Lower lobe of right lung (tissue), 2 donors: ENCODE measurements at regions not wholly inside any gene's neighbourhood (a gene's known extent, or its start where the extent isn't known, plus 50 kb on each side); places are given as distances from the start of the nearest gene placed in this dataset.

Experiments used
- ATAC-seq, 2 donors: fragments of 200-7000 bp; cut with Tn5 transposase; one replicate each; pipeline ENCODE4 v1.9.1; 2020 to 2022; ENCODE audit warnings: mild to moderate bottlenecking in 2 of 2, moderate library complexity in 2 of 2
- DNase-seq: peaks from one replicate; pipeline ENCODE4 v3.0.0-alpha.2; 2020
- H3K27ac ChIP-seq: fragments of 200-600 bp; one replicate; pipeline ENCODE4 v1.8.0; 2022
- H3K27me3 ChIP-seq: fragments of 200-600 bp; one replicate; pipeline ENCODE4 v1.8.0; 2022; ENCODE audit warnings: low read depth
- H3K36me3 ChIP-seq: fragments of 200-600 bp; one replicate; pipeline ENCODE4 v1.8.0; 2022; ENCODE audit warnings: mild to moderate bottlenecking
- H3K4me1 ChIP-seq: fragments of 200-600 bp; one replicate; pipeline ENCODE4 v1.8.0; 2022
- H3K4me3 ChIP-seq: fragments of 200-600 bp; one replicate; pipeline ENCODE4 v1.8.0; 2022; ENCODE audit warnings: mild to moderate bottlenecking
- H3K9me3 ChIP-seq: fragments of 200-600 bp; one replicate; pipeline ENCODE4 v1.8.0; 2022
- CTCF ChIP-seq: fragments of 200-600 bp; IDR thresholded peaks from one replicate; pipeline ENCODE4 v1.8.0; 2022; ENCODE audit warnings: antibody characterized with exemption, mild to moderate bottlenecking
- intact Hi-C: fragments of 100-400 bp; cut with DNase I; formaldehyde crosslinking; loops from one replicate; pipeline ENCODE4 v1.11.0; 2022
- donor health status: DM: no; HTN: yes; CAD: no; lungs with severe emphysema.

- no peak for TF ChIP-seq CTCF
- ATAC-seq (no peak), DNase-seq (no peak)
- no peaks in the 10 kb centered on the region for H3K36me3 ChIP-seq
- H3K27me3 ChIP-seq, result no peaks in the 10 kb centered on the region
- no peak overlapping the region for H3K27ac ChIP-seq
- intact Hi-C loops, result no loop called here
- H3K9me3 ChIP-seq, result no peaks in the 10 kb centered on the region
- no peaks in the 10 kb centered on the region for H3K4me1 ChIP-seq
- H3K4me3 ChIP-seq, result no peak overlapping the region
These were observed 147.8 kb downstream of the SUCLA2 start for GRCh38 chr13:47853236-47853635.

- DNase-seq (no peak), ATAC-seq (no peak)
- Histone ChIP-seq H3K4me3 (no peak overlapping the region), H3K4me1 (no peaks in the 10 kb centered on the region), H3K9me3 (no peaks in the 10 kb centered on the region), H3K27ac (no peak overlapping the region), H3K27me3 (no peaks in the 10 kb centered on the region), H3K36me3 (no peaks in the 10 kb centered on the region)
- TF ChIP-seq CTCF, result no peak
- intact Hi-C loops, result no loop called here
These were observed 154.2 kb downstream of the SUCLA2 start for GRCh38 chr13:47846886-47847285.

- no peak for TF ChIP-seq CTCF
- DNase-seq, result no peak
- Histone ChIP-seq H3K27ac (no peak overlapping the region), H3K9me3 (no peaks in the 10 kb centered on the region), H3K27me3 (no peaks in the 10 kb centered on the region), H3K4me3 (no peak overlapping the region), H3K36me3 (no peaks in the 10 kb centered on the region), H3K4me1 (no peaks in the 10 kb centered on the region)
- intact Hi-C loops, result no loop called here
- ATAC-seq, result no peak
These were observed 155.1 kb downstream of the SUCLA2 start for GRCh38 chr13:47845981-47846380.

- Histone ChIP-seq H3K4me3 (no peak overlapping the region), H3K36me3 (no peaks in the 10 kb centered on the region), H3K27ac (no peak overlapping the region), H3K9me3 (no peaks in the 10 kb centered on the region), H3K27me3 (no peaks in the 10 kb centered on the region), H3K4me1 (no peaks in the 10 kb centered on the region)
- ATAC-seq (no peak), DNase-seq (no peak)
- no peak for TF ChIP-seq CTCF
- intact Hi-C loops, result no loop called here
These were observed 158.1 kb downstream of the SUCLA2 start for GRCh38 chr13:47843005-47843404.

GRCh38 chr13:47841151-47841550 is 159.9 kb downstream of the SUCLA2 start:
- DNase-seq, result no peak
- ATAC-seq, result no peak
- Histone ChIP-seq H3K27ac (no peak overlapping the region), H3K36me3 (no peaks in the 10 kb centered on the region), H3K27me3 (no peaks in the 10 kb centered on the region), H3K4me3 (no peak overlapping the region), H3K4me1 (no peaks in the 10 kb centered on the region), H3K9me3 (no peaks in the 10 kb centered on the region)
- intact Hi-C loops, result no loop called here
- no peak for TF ChIP-seq CTCF

- H3K9me3 ChIP-seq, result no peaks in the 10 kb centered on the region
- DNase-seq, result no peak
- ATAC-seq, result no peak
- no peaks in the 10 kb centered on the region for H3K36me3 ChIP-seq
- H3K27me3 ChIP-seq, result no peaks in the 10 kb centered on the region
- no peak for TF ChIP-seq CTCF
- no peak overlapping the region for H3K4me3 ChIP-seq
- H3K27ac ChIP-seq, result no peak overlapping the region
- intact Hi-C loops, result no loop called here
- H3K4me1 ChIP-seq, result no peaks in the 10 kb centered on the region
These were observed 163.2 kb downstream of the SUCLA2 start for GRCh38 chr13:47837906-47838305.
